Hematopoietic multipotent progenitor cell treated with erythropoietin and hydrocortisone succinate and interleukin-3 and kit ligand, for 4 days (in vitro differentiated cells): ENCODE measurements at regions not wholly inside any gene's neighbourhood (a gene's known extent, or its start where the extent isn't known, plus 50 kb on each side); places are given as distances from the start of the nearest gene placed in this dataset.

Source experiments
- DNase-seq: peaks from one replicate; pipeline ENCODE4 v3.0.0-alpha.2; 2015

DNA sequence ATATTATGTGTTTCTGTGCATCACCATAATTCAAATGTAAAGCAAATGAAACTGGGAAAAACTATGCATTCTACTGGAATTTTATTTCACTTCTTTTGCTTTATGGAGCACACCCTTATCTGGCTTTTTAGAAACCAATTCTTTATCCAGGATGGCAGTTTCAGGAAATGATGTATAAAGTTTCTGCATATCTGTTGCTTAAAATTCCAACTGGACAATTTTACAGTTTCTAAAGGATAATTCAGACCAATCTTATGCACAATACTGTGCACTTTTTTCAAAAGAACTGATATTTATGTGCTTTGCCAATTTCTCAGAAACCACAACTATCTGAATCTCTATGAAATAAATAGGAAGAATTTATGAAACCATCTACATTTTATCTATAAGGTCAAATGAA is 246.5 kb upstream of the MIR17HG start:
- no peak for DNase-seq

DNA sequence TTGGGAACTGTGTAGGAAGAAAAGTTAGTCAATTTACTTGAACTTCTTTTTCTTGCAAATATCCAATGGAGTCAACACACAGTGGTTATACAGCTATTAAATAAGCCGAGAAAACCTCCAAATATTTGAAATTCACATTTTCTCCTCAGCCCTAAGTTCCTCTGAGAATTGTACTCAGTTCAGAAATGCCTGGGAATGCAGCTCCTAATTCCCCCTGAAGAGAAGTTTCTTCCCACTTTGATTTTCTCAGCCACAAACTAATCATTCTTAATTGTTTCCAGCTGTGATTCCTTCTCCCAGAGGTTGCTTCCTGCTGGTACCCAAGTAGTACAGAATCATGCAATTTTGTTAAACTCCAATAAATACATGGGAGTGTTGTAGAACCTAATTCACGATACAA is 246.1 kb upstream of the MIR17HG start:
- DNase-seq = no peak

DNA sequence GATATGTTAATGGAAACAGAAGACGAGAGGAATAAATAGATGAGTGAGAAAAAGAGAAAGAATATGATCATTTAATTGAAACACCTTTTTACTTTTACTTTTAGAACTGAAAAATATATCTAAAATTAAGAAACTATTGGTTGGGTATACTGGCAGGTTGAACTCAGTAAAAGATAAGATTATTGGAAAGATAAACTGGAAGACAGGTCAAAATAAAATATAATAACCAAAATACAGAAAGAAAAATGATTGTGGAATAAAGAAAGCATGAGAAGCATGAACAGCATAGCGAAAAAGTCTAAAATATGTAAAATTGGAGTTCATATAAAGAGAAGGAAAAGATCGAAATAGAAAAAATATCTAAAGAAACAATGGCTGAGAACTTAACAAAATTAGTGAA is 242.2 kb upstream of the MIR17HG start:
- no peak for DNase-seq

DNA sequence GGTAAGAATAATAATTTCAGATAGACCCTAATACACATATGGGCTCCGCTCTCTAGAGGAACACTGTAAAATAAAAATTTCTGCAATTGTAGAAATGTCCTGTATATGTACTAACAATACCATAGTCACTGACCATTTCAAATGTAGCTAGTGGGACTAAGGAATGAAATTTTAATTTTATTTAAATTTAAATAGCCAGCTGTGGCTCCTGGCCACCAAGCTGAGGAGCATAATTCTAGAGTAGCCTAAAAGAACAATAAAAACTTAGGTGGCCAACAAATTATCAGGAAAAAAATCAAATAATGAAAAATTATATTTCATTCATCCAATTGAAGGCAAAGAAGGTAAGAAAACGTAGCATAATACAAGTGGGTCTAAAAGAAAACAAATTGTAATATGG is 240.9 kb upstream of the MIR17HG start:
- no peak for DNase-seq

DNA sequence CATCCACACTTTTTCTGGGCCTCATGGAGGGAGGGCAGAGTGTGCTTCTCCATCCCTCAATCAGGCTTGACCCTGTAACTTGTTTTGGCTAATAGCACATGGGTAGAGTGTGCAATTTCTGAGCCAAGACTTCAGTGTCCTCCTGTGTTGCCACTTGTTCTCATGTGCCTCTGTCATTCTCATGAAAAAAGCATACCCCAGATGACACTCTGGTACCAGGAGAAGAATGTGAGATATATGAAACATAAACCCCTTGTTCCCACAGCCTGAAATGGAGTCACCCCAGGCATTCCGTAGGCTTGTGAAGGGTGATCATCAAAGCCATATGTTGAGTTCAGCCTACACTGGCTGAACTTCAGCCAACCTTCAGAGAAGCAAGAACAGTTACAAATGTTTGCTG is 239.2 kb upstream of the MIR17HG start:
- no peak for DNase-seq

DNA sequence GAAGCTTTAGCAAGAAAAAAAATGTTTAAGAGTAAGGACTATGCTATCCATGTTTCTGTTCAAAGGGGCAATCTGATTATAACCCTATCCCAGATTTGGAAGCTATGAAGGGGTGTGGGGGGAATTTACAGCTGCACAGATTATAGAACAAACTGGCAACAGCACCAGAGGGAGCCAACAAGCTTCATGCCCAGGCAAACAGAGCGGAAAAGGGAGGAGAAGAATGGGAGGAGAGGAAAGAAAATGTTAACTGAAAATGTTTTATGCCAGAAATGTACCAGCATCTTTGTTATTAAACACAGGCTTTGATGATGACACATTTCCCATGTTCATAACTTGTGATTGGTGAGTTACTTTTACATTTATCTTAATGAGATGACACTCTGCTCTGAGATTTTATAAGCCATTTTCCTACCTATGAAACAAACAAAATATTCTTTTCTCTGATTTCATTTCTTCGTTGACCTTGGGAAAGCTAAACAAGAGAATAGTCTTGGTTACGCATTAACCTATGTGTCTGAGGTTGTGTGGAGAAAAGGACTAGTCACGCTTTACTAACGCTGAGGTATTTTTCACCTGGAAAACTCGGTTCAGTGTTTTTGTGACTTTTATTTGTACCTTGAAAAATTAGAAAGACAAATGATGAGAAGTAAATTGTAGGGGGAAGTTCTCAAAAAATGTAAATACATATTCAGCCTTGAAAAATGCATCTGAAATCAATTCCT is 235.8 kb upstream of the MIR17HG start:
- no peak for DNase-seq

DNA sequence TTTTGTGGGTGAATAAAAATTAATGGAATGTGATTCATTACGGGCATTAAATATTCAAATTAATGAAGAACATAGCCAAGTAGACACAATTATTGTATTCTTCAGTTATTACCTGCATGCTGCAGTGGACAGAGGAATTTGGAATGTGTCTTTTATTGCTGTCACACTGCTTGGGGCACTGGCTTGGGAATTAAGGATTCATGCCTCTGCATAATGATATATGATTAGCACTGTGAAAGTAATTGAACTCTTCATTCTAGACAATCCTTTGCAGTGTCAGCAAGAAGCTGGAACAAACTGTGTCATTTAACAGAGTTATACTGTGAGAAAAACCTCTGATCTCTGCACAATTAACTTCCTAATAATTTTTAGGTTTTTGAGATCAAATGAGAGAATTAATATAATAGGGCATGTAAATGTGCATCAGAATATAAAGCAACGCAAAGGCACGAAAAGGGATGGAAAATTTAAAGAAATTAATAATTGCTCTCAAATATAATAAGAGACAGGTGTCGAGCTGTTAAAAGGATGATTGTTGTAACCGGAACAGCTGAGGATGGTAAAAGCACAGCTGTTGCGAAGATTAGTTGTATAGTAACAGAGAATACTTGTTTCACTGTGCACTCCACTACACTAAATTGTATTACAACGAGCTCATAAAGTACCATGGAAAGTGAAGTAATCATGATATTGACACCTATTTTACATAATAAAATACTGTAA is 235.1 kb upstream of the MIR17HG start:
- DNase-seq = no peak

DNA sequence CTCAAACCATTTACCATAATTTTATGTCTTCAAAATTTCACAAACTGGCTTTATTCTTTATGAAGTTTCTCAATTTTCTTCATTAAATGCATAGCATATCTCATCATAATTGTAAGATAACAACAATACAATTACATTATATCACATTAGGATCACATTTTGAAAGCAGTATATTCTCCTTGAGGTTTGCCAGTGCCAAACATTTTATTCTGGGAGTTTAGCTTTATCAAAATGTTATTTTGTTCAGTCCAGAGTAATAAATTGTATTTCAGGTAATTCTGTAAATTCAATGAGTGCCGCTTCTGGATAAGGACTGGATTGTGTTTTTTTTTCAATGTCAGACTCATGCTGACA is 234.6 kb upstream of the MIR17HG start:
- no peak for DNase-seq

DNA sequence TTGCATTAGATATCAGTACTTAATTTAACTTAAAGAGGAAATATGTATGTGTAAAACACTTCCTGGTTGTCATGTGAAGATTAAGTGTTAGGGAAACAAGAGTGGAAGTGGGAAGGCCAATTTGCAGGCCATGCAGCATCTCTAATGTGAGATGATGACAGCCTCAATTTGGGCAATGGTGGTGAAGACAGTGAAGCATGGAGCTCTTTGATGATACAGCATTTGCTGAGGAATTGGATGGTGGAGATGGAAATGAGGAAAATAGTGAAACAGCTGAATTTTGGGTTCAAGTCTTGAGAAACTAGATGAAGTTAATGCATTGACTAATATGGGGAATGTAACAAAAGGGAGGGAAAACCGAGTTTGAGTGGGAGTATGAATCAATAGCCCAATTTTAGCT is 231.7 kb upstream of the MIR17HG start:
- no peak for DNase-seq

DNA sequence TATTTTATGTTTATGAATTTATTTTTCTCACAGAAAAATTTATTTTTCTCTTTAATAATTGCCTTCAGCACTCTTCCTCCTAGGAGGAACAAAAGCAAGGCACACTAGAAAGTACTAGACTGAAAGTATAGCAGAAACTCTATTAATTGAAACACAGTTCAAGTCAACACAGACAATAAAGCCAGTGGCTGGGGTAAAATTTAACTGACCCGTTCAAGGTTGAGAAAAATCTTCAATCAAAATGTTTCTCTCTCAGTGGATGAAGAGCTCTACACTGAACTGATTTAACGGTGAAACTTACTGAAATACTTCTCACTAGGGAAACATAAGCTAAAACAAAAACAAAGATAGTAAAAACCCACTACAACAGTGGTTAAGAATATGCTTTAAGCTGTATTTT is 230.1 kb upstream of the MIR17HG start:
- DNase-seq = no peak

DNA sequence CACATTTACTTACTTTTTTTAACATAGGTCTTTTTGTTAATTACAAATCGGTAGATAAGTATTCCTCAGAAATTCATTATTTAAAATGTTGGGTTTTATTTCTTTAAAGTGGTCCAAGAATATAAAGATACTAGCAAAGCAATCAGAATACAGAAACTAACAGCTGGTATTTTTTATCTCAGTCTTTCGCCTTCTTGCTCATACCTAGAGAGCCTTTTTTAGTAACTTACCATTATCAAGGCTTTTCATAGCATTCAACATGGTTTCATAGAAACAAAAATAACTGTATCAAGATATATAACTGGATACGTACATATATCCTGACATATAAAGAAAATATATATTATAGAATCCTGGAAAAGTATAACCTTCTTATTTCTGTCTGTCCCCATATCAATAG is 227.8 kb upstream of the MIR17HG start:
- DNase-seq = no peak

DNA sequence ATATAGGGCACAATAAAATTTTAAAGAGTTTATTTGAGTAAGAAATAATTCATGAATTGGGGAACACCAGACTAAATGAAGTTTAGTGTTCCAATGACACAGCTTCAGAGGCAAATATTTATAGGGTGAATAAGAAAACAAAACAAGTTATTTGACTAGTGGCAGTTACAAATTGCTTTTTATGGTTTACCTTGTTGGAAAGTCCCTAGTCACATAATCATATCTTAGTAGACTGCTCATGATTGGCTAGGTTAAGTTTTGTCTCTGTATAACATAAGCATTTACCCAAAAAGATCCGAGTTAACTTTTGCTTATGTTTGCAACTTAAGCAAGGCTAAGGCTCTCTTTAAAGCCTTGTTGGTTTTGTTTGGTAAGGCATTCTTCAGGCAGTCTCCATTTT is 224.7 kb upstream of the MIR17HG start:
- no peak for DNase-seq

DNA sequence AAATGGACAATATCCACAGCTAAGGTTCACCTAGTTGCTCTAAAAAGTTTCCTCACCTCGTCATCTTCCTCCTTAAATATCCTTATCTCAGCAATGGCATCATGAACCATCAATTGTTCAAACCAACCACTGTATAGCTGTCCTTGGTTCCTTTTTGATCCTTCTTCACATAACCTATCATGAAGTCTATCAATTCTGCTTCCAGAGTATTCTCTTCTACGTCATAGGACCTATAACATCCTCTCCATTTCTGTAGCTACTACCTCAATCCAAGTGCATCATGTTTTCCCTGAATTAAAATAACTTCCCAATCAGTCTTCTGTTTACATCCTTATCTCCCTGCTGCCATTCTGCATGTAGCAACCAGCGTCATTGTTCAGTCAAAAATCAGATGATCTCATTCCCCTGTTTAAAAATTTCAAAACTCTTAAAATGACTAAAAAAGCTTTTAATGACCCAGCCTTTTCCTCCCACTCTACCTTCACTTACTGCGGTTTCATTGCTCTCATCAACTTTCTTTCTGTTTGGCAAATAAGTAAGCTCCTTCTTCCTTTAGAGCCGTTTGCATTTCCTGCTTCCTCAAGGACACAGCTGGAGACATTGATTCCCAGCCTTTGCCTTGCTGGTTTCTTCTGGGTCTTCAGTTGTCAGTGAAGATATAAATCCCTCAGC is 223.9 kb upstream of the MIR17HG start:
- DNase-seq = no peak

DNA sequence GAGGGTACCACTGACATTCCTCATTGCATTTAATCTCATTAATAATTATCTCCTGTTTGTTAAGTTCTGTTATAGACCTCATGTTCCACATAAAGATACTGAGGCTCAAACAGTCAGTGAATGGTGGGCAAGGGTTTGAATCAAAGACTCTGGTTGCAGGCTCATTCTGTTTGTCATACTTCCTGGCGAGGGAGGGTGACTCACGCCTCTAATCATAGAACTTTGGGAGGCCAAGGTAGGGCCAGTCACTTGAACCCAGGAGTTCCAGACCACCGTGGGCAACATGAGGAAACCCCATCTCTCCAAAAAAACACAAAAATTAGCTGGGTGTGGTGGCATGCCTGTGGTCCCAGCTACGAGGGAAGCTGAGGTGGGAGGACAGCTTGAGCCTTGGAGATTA is 220.7 kb upstream of the MIR17HG start:
- no peak for DNase-seq

DNA sequence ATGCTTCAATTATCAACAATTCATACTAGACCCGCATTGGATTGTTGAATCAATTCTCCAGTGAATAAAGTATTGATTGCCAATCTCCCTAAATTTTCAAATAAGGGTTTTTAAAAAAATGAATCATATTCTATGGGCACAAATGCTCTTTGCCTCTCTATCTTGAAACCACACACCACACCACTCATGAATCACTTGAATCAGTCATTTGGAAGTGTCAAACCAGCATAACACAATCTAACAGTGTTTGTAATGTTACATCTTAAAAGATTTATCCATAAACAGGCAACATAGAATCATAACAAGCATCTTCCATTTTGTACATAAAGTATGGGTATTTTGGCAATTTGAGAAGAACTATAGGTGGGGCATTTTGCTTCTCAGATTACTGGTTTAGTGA is 219.5 kb upstream of the MIR17HG start:
- DNase-seq = no peak

DNA sequence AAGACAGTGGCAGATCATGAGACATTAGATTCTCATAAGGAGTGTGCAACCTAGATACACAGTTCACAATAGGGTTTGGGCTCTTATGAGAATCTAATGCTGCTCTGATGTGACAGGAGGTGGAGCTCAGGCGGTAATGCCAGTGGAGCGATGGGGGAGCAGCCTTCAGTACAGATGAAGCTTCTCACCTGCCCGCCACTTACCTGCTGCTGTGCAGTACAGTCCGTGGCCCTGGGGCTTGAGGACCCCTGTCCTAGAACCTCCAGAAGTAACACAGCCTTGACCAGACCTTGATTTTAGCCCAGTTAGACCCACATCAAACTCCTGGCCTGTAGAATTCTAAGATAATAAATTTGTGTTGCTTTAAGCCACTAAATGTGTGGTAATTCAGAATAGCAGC is 215.1 kb upstream of the MIR17HG start:
- no peak for DNase-seq

DNA sequence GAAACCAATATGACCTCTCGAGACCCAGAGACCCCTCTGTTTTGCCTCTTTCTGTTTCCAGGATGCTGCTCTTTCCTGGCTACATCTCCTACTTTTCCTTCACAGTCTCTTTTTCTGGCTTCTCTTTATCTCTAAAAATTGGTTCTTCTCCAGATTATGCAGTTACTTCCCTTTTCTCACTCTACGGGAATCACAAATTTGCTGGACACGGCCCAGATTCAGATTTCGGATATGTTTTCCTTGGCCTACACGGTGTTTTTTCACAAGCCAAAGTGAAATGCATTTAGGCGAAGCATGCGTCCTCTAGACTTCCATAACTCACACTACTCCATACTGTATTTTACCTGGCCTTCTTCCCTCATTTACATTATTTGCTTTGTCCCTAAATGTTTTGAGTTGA is 214.7 kb upstream of the MIR17HG start:
- DNase-seq = no peak

DNA sequence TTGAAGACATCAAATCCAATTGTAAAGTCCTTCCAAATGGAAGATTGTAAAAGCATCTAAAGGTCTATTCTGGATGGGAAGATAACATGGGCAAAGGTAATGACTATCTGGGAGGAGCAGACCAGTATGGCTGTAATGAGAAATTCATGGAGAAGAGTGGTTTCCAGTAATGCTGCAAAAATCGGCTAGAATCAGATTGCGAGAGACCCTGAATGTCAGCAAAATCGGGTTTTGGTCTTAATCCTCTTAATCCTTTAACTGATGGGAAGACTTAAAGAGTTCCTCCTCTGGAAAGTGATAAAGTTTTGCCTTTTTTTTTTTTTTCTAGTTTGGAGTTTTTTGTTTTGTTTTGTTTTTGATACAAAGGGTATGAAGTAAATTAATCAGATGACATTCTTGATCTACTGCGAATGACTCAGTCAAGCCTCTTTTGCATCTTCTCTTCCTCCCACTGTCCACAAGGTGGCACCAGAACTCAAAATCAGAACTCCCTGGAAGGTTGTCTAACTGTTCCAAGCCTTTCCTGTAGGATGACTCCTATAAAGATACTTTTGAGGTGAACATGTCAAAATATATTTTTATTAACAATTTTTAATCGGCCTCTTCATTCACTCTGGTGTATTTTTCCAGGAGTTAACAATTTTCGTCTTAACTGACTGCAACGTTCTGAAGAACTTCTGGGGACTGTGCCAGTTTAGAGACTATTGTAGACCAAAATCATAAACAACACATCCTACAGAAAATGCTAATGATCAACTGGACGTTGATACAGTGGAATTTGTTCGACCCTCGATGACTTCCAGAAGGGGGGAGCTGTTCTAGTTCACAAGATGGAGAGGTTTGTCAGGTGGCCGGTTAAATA is 213.3 kb upstream of the MIR17HG start:
- peak; percentile 79 for DNase-seq

DNA sequence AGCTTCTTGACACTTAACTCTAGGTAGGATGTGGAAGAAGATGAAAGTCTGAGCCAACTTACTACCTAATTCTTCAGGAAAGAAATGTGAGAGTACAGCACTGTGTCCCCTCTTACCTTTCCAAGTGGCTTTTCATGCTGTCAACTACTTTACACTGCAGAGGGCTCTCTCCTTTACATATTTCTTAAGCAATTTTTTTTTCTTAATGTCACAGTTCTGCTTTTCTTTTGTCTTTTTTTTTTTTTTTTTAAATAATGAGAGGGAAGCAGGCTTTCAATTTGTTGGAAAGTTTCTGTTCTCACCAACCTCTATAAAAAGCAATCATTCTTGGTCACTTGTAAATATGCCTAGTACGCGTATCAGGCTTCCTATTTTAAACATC is 212.7 kb upstream of the MIR17HG start:
- DNase-seq = peak; percentile 56

DNA sequence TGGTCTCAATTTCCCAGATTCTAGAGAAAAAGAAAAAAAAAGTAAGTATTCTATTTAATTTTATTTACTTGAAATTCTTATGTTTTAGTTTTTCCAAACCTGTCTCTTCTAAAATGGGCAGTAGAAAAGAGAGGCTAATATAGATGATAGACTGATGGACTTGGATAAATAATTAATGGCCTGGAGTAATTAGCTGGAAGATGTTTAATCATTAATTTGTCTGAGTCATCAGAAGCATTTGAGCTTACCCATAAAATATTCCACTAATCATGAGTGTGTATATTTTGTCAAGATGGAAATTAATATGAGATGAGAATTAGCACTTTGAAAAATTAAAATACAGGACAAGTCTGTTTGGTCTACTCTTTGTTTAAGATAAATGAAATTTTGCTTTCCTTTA is 212.1 kb upstream of the MIR17HG start:
- no peak for DNase-seq

DNA sequence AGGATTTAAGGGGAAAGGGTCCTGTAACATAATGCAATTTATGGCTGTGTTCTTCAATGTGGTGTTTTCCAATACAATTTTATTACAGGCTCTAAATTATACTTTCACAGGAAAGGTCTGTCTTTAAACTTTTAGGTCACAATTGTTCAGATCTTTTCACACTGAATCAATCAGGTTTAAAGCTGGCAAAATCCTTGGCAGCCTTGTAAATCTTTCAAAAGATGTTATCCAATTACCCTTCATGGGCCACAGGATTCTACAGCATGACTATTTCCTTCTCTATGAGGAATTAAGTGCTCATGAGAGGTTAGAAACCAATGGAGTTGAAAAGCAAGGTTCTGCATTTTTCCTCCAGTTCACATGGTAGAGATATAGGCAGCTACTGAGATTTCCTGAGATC is 211.5 kb upstream of the MIR17HG start:
- no peak for DNase-seq

DNA sequence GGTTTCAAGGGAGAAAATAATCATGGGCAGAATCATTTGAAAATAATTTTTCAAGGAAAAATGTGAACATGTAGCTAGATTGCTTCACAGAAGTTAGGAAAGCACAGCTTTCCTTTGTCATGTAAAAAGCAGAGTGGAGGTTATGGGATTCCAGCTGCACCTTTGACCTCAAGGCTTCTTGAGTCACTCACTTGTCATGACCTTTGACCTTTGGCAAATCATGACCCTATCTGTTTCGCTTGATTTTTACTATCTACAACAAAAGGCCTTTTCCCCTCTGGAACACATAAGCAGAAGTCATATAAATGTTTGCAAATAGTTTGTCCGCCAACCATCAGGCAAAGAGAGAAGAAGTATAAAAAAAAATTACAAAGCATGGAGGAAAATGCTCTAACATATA is 210.7 kb upstream of the MIR17HG start:
- DNase-seq = no peak

DNA sequence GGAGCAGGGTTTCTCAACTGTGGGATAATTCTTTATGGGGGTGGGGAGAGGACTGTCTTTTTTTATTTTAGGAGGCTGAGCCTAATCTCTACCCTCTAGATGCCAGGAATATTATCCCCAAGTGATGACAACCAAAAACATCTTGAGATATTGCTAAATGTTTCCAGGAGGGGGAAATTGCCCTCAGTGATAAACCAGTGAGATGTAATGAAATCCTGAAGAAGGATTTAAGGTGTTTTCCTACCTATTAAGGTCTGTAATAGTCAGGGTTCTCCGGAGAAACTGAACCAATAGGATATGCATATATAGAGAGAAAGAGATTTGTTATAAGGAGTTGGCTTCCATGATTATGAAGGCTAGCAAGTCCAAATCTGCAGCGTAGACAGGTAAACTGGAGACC is 208.3 kb upstream of the MIR17HG start:
- DNase-seq = no peak
